CD4-positive, alpha-beta T cell treated with Interferon alpha-2 for 1 hour (primary cell): ENCODE measurements at regions not wholly inside any gene's neighbourhood (a gene's known extent, or its start where the extent isn't known, plus 50 kb on each side); places are given as distances from the start of the nearest gene placed in this dataset.

Experiments used
- DNase-seq, 2 donors: peaks; one replicate each; pipeline ENCODE4 v3.0.0-alpha.2; 2020 to 2022

DNA sequence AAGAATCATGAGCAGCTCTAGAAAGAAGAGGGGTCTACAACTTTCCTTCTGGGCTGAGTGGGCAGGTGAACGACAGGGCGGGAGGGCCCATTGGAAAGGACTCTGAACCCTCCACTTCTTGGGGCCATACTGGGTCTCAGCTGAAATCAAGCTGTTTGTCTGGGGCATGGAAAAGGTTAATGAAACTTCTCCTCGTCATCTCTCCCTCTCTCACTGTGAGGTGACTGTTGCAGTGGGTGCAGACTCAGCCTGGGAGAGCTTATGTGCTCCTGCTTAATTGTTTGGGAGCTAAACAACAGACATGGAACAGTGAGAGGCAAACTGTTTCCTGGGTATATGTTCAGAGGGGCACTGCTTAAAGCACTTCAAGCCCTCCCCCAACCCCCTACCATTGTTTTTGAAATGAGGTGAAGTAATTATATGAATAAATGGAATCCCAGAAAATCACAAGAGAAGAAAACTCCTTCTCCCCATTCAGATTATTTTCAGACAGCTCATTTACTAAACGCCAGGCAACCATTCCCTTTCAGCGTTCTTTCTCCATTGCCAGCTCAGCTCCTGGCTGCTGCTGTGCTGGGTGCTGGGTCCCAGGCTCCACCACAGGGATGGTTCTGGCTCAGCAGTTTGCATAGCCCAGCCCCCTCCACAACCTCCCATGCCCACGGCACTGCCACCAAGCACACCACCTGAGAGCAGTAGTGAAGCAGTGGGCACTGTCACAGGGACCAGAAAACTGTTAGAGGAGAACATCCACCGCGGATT lies 444.9 kb upstream of the TBL1XR1 start:
- DNase-seq, result no peak

DNA sequence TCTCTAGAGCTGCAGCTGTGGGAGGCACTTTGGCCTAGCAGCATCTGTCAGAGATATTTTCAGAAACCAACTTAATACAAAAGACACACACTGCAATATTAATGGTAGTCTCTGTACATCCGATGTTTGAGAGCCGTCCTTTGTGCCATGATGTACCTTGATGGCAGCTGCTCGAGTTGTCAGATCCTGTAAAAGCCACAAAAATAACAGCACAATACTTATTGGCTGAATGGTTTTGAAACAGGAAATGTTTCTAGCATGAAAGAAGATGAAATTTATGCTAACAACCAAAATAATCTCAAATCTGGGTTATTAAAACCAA lies 445.5 kb upstream of the TBL1XR1 start:
- peak in 1 of 2 donors; percentile 52 for DNase-seq

DNA sequence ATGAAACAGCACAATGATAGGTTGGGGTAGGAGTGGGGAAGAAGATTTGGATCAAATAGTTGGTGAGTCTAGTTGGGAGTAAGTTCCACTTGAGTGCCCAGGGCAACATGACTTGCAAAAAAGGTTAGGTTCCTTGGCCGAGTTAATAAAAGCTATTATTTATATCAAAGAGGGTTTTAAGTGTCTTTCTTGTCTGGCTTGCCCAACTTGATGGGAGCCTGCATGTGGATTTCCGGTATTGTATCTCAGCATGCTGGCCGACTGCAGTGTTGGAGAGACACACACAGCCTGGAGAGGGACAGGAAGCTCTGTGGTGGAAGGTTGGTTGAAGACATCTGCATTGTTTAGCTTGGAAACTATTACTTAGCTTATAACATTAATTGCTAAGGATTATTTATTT lies 449.5 kb upstream of the TBL1XR1 start:
- DNase-seq, result peak; percentile 9 to 50

DNA sequence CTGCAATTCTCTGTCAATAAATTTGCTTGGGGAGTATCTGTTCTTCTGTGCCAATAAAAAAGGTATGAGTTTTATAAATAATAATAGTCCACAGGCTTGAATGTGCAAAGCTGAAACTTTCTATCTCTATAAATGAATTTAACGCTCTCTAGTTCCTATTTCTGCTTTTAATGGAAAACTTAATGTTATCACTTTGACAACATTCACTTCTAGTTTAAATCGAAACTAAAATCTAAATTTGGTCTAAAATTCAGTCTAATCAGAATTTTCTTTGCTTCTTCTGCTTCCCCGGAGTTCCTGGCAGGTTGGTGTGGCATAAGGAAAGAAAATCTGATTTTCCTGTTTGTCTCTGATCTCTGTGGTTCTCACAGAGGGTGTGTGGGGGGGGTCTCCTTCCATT lies 450.1 kb upstream of the TBL1XR1 start:
- no peak for DNase-seq

DNA sequence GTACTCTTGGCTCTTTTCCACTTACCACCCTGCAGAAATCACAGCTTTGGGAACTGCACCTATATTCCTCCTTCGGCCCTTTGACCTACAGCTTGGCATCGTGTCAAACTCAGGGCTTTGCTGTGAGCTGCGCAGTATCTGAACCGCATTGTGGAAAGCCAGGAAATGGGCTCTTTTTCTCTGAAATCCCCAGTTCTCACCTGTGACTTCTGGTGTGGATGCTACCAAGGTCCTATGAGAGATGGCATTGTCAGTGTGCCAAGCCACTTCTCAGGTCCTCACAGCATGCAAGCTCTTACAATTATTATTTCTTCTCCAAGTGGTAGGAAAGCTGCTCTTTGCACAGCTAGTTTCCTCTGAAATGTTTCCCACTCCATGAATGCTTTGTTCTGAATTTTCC lies 450.6 kb upstream of the TBL1XR1 start:
- peak; percentile 45 to 75 for DNase-seq

DNA sequence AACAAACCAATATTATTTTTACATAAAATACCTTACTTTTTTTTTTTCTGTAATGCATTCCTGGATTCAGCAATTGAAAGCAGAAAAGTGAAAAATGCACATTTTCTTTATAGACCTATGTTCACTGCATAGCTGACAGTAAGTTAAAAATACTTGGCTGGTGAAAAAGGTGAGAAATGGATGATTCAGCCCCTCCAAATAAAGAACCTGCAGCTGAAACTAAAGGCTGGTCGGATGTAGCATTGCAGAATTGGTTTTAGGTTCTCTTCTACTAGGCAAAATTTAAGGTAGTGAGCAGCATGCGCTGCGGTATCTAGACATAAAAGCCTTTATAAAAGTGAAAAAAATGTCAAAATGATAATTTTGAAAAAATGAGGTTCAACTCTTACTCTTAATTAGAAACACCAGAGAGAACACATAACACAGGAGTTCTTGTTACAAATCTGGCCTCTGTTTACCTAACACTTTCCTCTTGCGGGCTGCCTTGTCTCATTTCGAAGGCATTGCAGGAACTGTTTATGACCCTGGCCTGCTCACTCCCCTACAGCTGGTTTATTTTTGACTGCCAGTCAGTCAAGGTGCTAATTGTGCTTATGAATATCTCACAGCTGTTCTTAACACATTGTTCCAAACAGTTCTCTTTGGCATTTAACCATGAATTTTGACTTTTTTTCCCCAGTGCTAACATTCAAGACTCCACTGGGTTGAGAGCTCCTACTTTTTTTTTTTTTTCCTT lies 455.4 kb upstream of the TBL1XR1 start:
- peak in 1 of 2 donors; percentile 22 for DNase-seq

DNA sequence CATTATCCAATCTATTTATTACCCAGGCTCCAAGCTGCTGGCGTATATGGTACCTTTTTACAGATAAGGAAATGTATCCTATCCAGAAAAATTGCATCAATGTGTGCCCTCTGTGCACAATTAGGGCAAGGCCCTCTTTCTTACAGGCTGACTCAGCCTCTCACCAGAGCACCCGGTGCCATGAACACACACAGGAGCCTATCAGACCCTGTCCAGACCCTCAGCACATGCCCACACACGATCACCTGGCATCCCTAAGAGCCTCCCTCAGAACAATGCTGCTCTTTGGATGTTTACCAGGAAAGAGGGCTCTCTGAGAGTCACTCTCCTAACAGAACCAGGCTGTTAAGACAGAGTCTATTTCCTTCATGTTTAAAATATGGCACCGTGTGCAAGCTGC lies 460.0 kb upstream of the TBL1XR1 start:
- DNase-seq, result no peak

DNA sequence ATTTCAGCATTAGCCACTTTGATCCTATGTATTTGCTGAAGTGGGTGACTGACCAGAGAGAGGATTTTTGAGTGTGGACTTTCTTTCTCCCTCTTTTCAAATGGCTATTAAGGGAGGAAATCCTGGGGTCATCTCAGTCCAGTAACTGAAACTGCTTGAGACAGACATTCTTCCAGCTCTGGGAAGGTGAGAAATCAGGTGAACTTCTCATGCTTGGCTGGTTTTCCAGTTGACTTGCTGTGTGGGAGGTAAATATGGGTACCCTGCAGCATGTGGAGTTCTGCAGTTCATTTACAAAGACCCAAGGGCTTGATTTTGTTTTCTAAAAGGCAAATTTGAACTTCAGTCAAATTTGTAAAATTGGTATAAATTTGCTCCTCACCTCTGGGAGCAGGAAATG lies 461.1 kb upstream of the TBL1XR1 start:
- DNase-seq, result no peak

DNA sequence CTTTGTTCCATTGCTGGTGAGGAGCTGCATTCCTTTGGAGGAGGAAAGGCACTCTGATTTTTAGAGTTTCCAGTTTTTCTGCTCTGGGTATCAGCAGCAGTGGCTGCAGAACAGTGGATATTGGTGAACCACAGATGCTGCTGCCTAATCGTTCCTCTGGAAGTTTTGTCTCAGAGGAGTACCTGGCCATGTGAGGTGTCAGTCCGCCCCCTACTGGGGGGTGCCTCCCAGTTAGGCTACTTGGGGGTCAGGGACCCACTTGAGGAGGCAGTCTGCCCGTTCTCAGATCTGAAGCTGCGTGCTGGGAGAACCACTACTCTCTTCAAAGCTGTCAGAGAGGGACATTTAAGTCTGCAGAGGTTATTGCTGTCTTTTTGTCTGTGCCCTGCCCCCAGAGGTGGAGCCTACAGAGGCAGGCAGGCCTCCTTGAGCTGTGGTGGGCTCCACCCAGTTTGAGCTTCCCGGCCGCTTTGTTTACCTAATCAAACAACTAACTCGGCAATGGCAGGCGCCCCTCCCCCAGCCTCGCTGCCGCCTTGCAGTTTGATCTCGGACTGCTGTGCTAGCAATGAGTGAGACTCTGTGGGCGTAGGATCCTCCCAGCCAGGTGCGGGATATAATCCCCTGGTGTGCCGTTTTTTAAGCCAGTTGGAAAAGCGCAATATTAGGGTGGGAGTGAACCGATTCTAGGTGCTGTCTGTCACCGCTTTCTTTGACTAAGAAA lies 467.3 kb upstream of the TBL1XR1 start:
- peak; percentile 22 to 60 for DNase-seq

DNA sequence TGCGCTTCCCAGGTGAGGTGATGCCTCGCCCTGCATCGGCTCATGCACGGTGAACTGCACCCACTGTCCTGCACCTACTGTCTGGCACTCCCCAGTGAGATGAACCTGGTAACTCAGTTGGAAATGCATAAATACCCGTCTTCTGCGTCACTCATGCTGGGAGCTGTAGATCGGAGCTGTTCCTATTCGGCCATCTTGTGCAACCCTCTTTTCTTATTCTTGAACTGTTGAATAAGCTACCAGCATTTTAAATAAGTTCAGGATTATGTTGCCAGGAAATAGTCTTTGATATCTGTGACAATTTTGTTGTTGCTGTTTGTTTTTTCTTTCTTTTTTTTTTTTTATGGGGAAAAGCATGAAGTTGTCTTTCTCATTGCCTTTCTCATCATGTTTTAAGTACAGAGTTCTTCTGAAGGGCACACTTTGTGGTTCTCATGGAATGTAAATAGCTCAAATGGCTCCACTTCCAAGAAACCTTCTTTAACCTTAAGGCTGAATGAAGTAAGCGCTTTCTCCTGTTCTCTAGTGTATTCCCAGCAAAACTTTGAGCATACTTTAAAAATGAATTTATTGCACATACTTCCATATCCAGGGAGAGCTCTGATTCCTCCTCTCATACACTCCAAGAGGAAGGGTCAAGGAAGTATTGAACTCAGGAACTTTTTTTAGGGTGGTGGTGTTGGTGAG lies 468.0 kb upstream of the TBL1XR1 start:
- no peak for DNase-seq

DNA sequence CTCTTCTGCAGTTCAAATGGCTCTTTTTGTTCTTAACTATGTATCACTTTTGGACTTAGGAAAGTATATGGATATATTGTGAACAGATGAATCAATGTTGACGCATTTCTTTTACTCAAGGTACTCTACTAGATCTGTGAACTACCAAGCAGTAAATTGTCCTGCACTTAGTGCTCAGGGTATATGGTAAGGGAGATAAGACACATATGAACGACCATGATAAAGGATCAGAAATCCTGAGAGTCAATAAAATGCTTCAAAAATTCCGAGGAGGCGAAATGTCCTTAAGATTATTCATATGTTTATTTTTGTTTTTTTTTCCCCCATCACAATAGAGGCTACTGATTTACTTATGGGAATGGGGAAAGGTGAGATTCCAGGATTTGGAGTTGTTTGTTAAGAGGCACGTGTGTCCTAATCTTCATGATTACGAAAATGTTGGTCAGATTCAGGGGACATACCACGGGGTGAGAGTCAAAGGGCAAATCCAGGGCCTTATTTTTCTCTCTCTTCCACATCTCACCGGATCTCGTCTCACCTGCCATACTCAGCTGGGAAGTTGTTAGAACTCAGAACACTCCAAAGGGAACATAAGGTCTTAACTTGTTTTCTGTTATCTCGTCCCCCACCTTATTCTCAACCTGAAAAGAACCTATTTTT lies 475.1 kb upstream of the TBL1XR1 start:
- no peak for DNase-seq

DNA sequence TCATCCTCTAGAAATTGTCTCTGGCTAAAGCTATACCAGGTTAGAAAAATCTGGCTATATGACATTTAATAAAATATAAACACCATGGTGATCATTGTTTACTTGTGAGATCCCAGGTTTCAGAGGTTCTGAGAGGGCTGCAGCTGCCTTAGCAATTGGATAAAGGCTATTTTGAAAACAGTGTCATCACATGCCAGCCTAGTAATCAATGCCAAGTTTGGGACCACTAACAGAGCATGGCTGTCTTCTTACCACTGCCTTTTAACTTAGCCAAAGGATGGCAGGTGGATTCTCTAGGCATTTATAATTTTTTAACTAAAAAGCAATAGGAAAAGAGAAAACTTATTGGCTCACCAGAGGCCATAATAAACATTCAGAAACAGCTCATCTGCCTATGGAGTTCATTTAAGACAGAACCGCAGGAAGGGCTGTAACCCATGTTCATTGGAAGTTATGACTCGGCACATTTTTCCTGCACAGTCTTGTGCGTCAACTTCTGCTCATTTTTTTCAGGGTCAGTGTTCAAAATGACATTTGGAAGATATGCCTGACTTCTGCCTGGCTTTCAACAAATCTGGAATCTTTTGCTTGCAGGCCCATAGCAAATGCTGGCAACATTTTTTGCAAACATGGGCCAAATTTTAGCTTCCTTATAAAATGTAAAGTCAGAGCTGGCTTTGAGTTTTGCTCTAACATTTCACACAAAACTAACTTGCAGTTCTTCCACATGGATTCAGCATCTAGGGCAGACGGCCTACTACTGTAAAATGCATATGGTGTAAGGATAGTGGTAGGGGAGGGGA lies 476.0 kb upstream of the TBL1XR1 start:
- DNase-seq, result no peak

DNA sequence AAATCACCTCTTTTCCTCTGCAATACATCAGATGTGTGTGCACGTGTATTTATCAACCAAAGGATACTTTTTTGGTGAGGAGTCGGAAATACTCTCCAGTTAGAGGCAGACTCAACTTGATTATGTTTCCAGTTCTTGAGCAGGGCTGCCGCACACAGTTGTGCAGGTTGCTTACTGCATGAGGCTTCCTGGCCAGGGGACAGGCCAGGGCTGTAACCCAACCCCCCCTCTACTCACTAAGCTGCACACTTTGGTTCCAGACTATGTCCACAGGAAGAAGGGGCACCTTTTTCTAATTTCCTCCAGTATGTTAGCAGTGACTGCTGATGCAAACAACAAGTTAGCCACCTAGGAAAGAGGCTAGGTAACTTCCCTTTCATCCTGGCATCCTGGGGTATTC lies 476.9 kb upstream of the TBL1XR1 start:
- no peak for DNase-seq

DNA sequence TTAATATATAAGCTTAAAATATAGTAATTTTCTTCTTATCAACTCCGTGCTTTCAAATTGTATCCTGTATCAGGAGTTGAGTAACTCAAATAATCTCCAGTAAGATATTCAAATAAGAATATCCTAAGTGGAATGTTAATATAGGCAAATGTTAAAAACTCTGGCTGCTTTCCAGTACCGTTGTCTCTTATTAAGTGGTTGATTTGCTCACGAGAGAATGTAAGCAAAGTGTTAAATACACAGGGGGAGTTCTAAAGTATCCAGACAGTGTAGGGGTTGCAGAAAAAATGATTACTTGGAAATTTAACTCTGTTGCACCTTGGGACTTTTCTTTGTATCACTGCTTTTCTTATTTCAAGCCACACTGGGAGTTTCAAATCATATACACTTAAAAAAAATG lies 478.9 kb upstream of the TBL1XR1 start:
- no peak for DNase-seq

DNA sequence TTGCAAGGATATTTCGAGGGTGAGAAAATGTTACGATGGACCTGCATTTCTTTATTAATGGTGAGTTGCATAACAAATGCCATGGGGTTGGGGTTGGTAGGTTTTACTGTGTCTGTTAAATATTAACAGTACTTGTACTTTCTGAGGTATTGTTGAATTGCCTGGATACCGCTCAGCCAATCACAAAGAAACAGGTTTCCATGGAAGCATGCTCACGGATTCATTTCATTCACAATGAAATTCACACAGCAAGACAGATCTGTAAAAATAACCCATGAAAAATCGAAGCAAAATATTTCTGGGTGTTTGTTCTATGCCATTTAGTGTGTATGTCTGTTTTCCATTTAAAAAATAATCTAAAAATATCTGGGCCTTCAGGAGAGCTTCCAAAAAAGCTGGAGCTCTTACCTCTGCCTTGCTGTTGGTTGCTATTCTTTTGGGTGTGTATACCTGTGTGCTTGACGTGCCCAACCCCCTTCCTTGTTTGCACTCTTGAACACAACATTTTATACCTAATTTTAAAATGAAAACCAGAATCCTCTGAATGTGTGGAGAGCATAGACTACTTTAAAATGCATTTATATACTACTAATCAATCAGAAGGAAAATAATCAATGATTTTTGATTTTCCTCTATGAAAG lies 479.8 kb upstream of the TBL1XR1 start:
- no peak for DNase-seq

DNA sequence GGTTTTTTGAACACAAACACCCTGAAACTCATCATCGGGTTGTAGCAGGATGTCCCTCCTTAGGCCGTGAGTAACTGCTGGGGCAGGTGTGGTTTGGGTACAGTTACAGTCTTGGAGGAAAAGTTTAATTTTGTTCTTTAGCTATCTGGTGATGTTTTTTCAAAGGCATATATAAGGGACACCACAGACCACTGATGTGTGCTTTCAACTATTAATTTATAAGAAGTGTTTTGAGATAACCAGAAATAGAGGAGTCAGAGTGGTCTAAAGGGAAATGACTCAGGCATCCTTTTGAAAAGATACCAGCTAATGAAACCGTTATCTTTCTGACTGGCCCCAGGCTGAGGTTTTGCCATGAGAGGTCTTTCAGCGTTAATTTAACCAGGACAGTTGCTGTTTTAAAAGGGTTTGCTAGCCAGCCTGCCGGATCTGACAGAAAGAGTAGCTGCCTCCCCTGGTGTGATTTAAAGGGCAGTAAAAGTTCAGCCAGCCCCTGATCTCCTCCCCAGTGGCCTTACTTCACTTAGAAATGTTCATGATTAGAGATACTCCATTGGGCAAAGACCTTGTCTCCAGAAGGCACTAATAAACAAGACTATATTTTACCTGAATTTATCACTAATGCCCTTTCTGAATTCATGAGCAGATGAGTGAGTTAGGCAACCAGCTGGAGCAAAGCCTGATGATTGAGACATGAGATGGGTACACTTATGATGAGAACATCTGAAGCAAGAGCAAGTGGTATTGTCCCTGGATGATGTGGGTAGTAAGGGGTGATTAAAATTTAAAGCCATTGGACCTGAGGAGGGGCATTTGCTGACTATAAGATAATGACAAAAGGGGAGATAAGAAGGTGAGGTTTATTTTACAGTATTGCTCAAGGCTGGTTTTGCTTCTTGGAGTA lies 482.5 kb upstream of the TBL1XR1 start:
- peak in 1 of 2 donors; percentile 40 for DNase-seq

DNA sequence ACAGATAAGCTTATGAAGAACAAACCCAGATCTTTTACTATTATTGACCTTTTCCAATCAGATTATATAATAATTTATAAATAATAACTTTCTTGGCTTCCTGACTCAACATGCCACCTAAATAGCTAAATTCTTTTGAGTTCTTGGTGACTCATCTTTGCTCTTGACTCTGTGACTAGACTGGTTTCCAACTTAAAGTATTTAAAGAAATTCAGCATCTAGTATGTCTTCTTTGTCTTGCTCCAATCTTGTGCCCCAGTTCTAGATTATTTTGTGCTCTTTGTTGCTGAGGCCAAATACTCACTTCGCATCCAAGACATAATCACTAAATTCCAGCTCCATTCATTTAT lies 483.2 kb upstream of the TBL1XR1 start:
- no peak for DNase-seq

DNA sequence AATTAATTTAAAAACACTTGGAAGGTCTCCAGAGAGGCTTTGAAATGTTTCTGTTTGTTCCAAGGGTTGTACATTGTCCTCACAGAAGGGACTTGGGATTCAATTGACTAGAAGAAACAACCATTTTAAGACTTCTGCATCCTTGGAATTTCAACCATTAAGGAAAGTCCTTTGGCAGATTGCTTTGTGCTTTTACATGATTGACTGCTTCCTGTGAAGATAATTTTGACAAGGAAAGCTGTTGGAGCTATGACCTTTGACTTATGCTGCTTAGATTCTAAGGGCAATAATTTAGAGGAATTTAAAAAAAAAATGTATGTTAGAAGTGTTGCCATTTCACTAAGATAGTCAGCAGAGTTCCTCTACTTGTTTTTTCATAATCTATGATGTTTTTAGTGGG lies 483.9 kb upstream of the TBL1XR1 start:
- DNase-seq, result no peak

DNA sequence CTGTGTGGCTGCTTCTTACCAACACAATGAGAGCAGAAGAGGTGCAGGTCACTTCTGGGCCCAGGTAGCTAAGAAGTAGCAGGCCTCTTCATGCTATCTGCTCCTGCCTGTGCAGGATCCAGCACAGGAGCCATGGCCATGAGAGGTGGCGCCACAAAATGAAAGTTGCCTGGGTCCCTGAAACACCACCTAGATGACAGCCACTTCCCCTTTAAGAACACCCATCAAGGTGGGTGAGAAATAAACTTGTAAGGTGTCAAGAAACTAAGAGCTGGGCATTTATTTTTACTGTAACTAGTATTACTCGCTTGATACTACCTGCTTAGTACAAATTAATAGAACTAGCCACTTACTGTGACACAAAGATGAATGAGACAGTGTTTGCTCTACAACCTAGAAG lies 484.6 kb upstream of the TBL1XR1 start:
- DNase-seq, result peak in 1 of 2 donors; percentile 38

DNA sequence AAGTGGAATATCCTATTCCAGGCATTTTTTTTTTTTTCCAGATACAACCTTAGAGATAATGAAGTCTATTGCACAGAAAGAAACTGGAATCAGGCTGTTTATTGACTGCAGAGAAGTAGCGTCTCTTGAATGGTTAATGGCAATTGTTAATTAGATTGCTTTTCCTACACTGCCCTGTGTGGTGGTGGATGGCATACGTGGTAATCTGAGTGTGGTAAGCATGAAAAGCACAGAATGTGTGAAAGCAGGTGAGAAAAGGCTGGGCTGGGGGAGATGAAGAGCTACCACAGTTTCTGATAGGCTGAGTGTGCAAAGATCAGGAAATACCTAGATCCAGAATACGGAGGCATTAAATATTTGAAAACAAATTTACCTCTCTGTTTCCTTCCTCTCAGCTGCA lies 486.3 kb upstream of the TBL1XR1 start:
- DNase-seq, result peak in 1 of 2 donors; percentile 47
